Fibroblast of lung (primary cell): ENCODE measurements at regions not wholly inside any gene's neighbourhood (a gene's known extent, or its start where the extent isn't known, plus 50 kb on each side); places are given as distances from the start of the nearest gene placed in this dataset.

Experiments used
- DNase-seq, 2 donors: peaks; one replicate each; pipeline versions ENCODE4 v3.0.0 to v3.0.0-alpha.2; 2010; ENCODE audit warnings: low read depth in 2 of 2
- H2AFZ ChIP-seq: 2 replicates; pipeline ENCODE4 v1.5.1; 2012; ENCODE audit warnings: low read length, control low read depth, inconsistent platforms
- H3K27ac ChIP-seq: 2 replicates; pipeline ENCODE4 v1.5.1; 2011; ENCODE audit warnings: low read length, control low read depth; ENCODE audit not compliant: insufficient read depth
- H3K27me3 ChIP-seq: 2 replicates; pipeline ENCODE4 v1.5.1; 2011; ENCODE audit warnings: mild to moderate bottlenecking, low read length; ENCODE audit not compliant: control insufficient read depth, insufficient read depth
- H3K36me3 ChIP-seq: 2 replicates; pipeline ENCODE4 v1.5.1; 2011; ENCODE audit warnings: low read length; ENCODE audit not compliant: control insufficient read depth, insufficient read depth
- H3K4me1 ChIP-seq: 2 replicates; pipeline ENCODE4 v1.5.1; 2011; ENCODE audit warnings: low read length; ENCODE audit not compliant: control insufficient read depth, insufficient read depth; ENCODE audit errors: extremely low read depth
- H3K4me2 ChIP-seq: 2 replicates; pipeline ENCODE4 v1.5.1; 2011; ENCODE audit warnings: low read length, control low read depth; ENCODE audit not compliant: insufficient read depth; ENCODE audit errors: extremely low read depth
- H3K4me3 ChIP-seq, 4 experiments: fragments of 200-600 bp in 1 of 4; sonication (generic) in 1 of 4; replicated peaks in 1 of 4; 2 replicates each; pipeline ENCODE4 v1.5.1; 2011 to 2016; ENCODE audit warnings: low read length in 4 of 4, low read depth in 3 of 4, mild to moderate bottlenecking in 3 of 4, control low read depth in 2 of 4, inconsistent platforms in 1 of 4, mixed read lengths in 1 of 4; ENCODE audit not compliant: insufficient read depth in 1 of 4; ENCODE audit errors: control extremely low read depth in 1 of 4
- H3K79me2 ChIP-seq: 2 replicates; pipeline ENCODE4 v1.5.1; 2012; ENCODE audit warnings: mild to moderate bottlenecking, low read length, inconsistent platforms; ENCODE audit not compliant: control insufficient read depth, insufficient read depth
- H3K9ac ChIP-seq: 2 replicates; pipeline ENCODE4 v1.5.1; 2011; ENCODE audit warnings: mild to moderate bottlenecking, low read length, control low read depth; ENCODE audit not compliant: insufficient read depth
- H3K9me3 ChIP-seq: 2 replicates; pipeline ENCODE4 v1.5.1; 2012; ENCODE audit warnings: low read depth, low read length; ENCODE audit not compliant: control insufficient read depth, insufficient read depth
- H4K20me1 ChIP-seq: 2 replicates; pipeline ENCODE4 v1.5.1; 2011; ENCODE audit warnings: low read length; ENCODE audit not compliant: control insufficient read depth, insufficient read depth; ENCODE audit errors: extremely low read depth
- CTCF ChIP-seq, 2 donors: IDR thresholded peaks in 1 of 2; conservative IDR thresholded peaks in 1 of 2; 1 replicate in 1 of 2; 2 replicates in 1 of 2; pipeline ENCODE4 v1.5.1; 2011 to 2012; ENCODE audit warnings: low read length in 2 of 2, control low read depth in 1 of 2, inconsistent platforms in 1 of 2, low read depth in 1 of 2, mild to moderate bottlenecking in 1 of 2
- EZH2 ChIP-seq: IDR thresholded peaks from 2 replicates; pipeline ENCODE4 v1.5.1; 2012; ENCODE audit warnings: low read length, control low read depth, mild to moderate bottlenecking; ENCODE audit errors: missing control alignments

- peak overlapping the region; percentile 3 for H2AFZ ChIP-seq
- no peaks in the 10 kb centered on the region for H4K20me1 ChIP-seq
- H3K9ac ChIP-seq: no peak overlapping the region
- no peak overlapping the region for H3K4me3 ChIP-seq
- no peak overlapping the region for H3K4me2 ChIP-seq
- H3K36me3 ChIP-seq: no peaks in the 10 kb centered on the region
- no peaks in the 10 kb centered on the region for H3K9me3 ChIP-seq
- H3K27me3 ChIP-seq: no peaks in the 10 kb centered on the region
- DNase-seq: no peak
- no peaks in the 10 kb centered on the region for H3K4me1 ChIP-seq
- TF ChIP-seq CTCF (conservative IDR thresholded peaks at IDR 0.05 in 1 of 2, IDR thresholded peaks at IDR 0.05 in 1 of 2; ENCODE audit: low read depth in 1 of 2, low read length in 2 of 2): no peak
- no peak overlapping the region for H3K27ac ChIP-seq
- no peaks in the 10 kb centered on the region for H3K79me2 ChIP-seq
Observed at GRCh38 chr5:173464813-173465212, 136.6 kb upstream of the STC2 start.

- no peak for TF ChIP-seq CTCF (conservative IDR thresholded peaks at IDR 0.05 in 1 of 2, IDR thresholded peaks at IDR 0.05 in 1 of 2; ENCODE audit: low read depth in 1 of 2, low read length in 2 of 2)
- no peak for TF ChIP-seq EZH2
- DNase-seq: no peak
- no peaks in the 10 kb centered on the region for H3K4me1 ChIP-seq
Observed at GRCh38 chr5:173463207-173463606, 135.0 kb upstream of the STC2 start.

GRCh38 chr5:173458828-173459609 is 130.8 kb upstream of the STC2 start:
- Histone ChIP-seq H3K4me3 (no peak overlapping the region), H3K9ac (no peak overlapping the region), H2AFZ (no peak overlapping the region), H4K20me1 (no peaks in the 10 kb centered on the region), H3K9me3 (no peaks in the 10 kb centered on the region), H3K27ac (no peak overlapping the region), H3K27me3 (no peaks in the 10 kb centered on the region), H3K4me2 (no peak overlapping the region), H3K36me3 (no peaks in the 10 kb centered on the region), H3K4me1 (peaks cover 21% of the 10 kb centered on the region), H3K79me2 (no peaks in the 10 kb centered on the region)
- peak; percentile 28 to 85 for DNase-seq
- TF ChIP-seq EZH2 (no peak), CTCF (conservative IDR thresholded peaks at IDR 0.05 in 1 of 2, IDR thresholded peaks at IDR 0.05 in 1 of 2; ENCODE audit: low read depth in 1 of 2, low read length in 2 of 2) (no peak)

More at GRCh38 chr5:173463207-173463606, 135.0 kb upstream of the STC2 start:
- Histone ChIP-seq H3K27ac (no peak overlapping the region), H4K20me1 (no peaks in the 10 kb centered on the region), H3K79me2 (no peaks in the 10 kb centered on the region), H3K4me2 (no peak overlapping the region), H2AFZ (no peak overlapping the region), H3K27me3 (no peaks in the 10 kb centered on the region), H3K9me3 (no peaks in the 10 kb centered on the region), H3K9ac (no peak overlapping the region), H3K36me3 (no peaks in the 10 kb centered on the region), H3K4me3 (no peak overlapping the region)
